GM18507 (cell line): ENCODE measurements at regions not wholly inside any gene's neighbourhood (a gene's known extent, or its start where the extent isn't known, plus 50 kb on each side); places are given as distances from the start of the nearest gene placed in this dataset.
A peak's percentile ranks its signal among the peaks of the same experiment; 100 is the strongest.

Experiments used
- DNase-seq: peaks from one replicate; pipeline ENCODE4 v3.0.0; 2011; ENCODE audit warnings: low read depth; ENCODE audit not compliant: insufficient read length; ENCODE audit errors: extremely low spot score
- FAIRE-seq: peaks from 2 replicates; lab custom pipeline; 2011; peaks lifted over from hg19 to GRCh38; lab: Jason Lieb, UNC

DNA sequence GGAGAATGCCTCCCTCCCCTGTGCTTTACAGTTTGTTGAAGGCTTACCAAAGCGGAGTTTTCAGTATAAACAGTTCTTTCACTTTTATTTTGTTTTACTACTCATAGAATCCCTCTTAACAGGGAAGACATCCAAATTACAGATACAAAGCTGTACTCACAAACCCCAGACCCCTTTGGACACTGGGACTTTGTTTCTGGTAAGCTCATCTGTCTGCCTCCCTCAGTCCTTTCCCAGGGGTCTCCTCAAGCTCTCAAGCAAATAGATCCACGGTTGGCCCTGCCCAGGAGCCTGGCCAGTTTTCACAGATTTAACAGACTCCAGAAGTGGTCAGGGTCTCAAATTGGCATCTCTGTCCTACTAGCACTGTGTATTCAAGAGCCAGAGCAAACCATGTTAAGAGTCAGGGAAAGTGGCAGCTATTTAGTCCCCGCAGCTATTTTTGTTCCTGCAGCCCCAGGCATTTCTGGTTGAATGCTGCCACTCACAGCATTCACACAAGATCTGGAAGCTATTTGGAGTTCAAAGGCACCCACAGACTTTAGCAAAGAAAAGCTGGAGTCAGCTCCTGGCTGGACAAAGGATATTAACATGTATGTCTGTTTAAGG, 54.2 kb downstream of the TMEM100 start:
- DNase-seq (no peak), FAIRE-seq (no peak)

DNA sequence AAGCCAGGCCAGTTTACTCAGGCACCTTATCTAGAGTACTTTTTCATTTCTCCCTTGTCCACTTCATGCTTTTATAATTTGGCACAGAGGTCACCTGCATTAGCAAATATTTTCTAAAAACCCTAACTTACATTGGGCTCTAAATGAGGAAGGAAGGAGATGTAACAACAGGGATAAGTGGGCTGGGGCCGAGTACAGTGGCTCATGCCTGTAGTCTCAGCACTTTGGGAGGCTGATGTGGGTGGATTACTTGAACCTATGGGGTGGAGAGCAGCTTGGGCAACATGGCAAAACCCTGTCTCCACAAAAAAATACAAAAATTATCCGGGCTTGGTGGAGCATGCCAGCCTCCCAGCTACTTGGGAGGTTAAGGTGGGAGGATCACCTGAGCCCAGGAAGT, 55.9 kb downstream of the TMEM100 start:
- DNase-seq = no peak
- FAIRE-seq = no peak

DNA sequence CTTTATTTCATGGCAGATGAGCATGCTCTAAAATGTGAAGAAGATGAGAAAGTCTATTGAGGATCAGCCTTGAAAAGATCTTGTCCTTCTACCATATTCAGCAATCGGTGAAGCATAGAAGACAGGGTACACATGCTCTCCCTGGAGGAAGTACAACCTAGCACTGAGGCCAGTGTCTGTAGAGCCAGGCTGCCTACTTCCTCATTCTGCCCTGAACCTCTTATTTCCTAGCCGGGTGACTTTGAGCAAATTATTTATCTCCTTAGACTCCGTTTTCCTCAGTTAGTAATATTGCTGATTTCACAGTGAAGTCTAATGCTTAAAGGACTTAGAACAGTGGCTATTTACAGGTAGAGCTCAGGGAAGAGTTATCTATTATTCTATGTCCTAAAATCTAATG, 58.4 kb downstream of the TMEM100 start:
- FAIRE-seq (peak; percentile 81), DNase-seq (peak; percentile 12)

DNA sequence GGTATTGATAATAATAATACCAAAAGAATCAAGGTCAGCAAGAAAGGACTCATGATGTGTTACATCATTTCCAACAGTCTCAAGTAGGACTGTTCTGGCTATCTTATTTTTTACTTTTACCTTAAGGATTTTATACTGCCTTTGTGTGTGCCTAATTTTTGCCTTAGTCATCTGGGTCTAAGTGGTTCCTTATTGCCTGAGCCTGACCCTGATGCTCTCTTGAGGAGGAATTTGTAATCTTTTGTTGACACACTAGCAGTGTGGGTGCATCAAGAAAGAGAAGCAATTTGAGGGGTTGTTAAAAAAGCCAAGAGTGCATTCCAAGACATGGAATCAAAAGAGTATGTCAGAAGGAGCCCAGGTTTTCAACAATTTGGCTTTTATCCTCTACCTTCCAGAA, 59.3 kb downstream of the TMEM100 start:
- FAIRE-seq (no peak), DNase-seq (no peak)

GRCh38 chr17:55661963-55662834, 60.5 kb downstream of the TMEM100 start:
- FAIRE-seq = no peak

DNA sequence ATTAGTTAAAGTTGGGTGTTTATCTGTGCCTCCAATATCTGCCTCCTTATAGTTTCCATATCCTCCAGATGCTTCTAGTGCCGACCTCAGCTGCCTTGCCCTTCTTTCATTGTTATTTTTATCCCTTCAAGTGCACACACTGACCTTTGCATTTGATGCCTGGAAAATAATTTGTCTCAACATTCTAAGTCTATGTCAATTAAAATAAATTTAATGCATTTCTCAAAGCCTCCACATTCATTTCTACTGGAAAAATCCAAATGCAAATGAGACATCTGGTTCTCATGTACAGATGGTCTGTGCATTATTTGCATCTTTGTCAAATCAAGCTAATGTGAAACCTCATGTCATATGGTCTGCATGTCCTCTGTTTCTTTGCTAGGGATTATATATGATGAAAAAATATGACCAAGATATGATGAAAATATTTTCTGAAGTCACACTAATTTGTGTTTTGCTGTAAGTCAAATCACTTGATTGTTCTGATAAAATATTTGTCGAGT, 61.4 kb downstream of the TMEM100 start:
- FAIRE-seq (no peak), DNase-seq (no peak)

More at GRCh38 chr17:55661963-55662834, 60.5 kb downstream of the TMEM100 start:
- DNase-seq = no peak

DNA sequence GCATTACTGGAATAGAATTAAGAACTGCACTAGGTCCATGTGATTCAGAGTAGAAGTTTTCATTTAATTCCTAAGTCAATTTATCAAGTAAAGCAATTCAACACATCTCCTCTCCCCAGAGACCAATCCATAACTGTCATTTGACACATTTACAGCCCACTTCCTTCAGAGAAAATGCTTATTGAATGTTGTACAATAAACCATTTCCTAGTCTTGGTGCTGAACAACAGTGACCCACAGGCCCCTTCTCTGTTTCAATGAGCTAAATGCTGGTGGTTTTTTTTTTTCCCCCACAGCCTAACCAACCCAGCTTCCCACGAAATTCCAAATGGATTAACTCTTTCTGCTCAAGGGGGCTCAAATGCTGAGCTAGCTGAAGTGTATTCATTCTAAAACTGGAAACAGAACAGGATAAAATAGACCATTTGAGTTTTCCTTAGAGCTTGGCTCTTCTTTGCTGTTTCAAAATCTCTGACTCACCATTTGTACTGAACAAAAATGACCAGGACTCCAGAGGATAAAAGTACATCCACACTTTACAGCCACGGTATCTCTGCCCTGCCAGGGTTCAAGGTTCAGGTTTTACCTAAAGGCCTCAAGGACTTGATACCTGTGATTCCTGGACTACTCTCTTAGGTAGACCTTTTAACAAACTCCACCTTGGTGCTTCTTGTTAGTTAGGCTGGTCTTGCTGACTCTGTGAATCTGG, 62.3 kb downstream of the TMEM100 start:
- FAIRE-seq (no peak), DNase-seq (no peak)

DNA sequence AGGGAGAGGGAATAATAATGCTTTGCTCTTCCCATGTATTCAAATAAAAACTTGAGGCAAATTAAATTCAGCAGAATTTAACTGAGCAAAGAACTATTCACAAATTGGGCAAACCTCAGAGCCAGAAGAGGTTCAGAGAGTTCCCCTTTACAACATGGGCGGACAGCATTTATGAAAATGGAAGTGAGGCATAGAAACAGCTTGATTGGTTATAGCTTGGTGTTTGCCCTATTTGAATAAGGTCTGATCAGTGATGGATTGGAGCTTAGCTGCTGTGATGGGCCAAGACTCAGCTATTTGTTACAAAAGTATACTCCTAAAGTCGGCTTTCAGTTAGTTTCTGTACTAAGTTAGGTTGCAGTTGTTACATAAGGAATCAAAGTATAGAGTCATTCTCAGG, 63.0 kb downstream of the TMEM100 start:
- no peak for DNase-seq
- FAIRE-seq = no peak

GRCh38 chr17:55655777-55656176, 66.9 kb downstream of the TMEM100 start:
- FAIRE-seq = no peak

DNA sequence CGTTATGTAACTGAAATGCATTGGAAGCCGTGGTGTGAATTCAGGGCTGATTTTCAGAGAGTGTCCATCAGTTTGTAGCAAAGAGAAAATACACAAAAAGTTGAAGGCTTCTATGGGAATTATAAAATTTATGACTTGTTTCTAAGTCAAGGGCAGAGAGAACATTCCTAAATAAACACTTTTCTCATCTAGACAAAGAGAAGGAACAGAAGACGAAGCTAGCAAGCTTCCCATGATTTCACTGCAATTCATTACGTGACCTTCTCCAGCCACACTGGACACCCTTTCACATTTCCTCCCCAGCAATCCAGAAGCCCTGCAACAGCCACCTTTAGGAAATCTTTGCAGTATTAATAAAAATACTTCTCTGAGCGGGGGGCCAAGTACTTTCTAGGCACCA, 67.8 kb downstream of the TMEM100 start:
- no peak for FAIRE-seq
- DNase-seq = no peak

More at GRCh38 chr17:55655777-55656176, 66.9 kb downstream of the TMEM100 start:
- no peak for DNase-seq

GRCh38 chr17:55654022-55654421, 68.6 kb downstream of the TMEM100 start:
- FAIRE-seq (no peak), DNase-seq (no peak)

- DNase-seq = no peak
- no peak for FAIRE-seq
Observed at GRCh38 chr17:55652825-55653224, 69.8 kb downstream of the TMEM100 start.

DNA sequence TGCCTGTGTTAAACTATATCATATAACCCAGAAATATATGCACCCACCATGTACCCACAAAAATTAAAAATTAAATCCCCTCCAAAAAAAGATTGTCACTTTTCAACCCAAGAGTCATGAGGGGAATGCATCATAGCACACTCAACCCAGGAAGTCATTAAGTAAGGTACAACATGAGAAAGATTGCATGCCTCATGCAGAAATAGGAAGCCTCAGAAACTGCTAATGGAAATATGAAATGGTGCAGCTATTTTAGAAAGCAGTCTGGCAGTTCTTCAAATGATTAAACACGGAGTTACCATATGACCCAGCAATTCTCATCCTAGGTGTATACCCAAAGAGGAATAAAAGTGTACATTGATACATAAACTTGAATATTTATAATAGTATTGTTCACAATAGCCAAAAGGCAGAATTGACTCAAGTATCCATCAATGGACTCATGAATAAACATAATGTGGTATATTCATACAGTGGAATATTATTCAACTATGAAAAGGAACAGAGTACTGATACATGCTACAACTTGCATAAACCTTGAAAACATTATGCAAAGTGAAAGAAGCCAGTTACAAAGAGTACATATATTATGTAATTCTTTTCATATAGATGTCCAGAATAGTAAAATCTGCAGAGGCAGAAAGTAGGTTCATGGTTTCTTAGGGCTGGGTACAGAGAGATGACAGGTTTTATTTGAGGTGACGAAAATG, 70.4 kb downstream of the TMEM100 start:
- peak; percentile 55 for FAIRE-seq
- no peak for DNase-seq

DNA sequence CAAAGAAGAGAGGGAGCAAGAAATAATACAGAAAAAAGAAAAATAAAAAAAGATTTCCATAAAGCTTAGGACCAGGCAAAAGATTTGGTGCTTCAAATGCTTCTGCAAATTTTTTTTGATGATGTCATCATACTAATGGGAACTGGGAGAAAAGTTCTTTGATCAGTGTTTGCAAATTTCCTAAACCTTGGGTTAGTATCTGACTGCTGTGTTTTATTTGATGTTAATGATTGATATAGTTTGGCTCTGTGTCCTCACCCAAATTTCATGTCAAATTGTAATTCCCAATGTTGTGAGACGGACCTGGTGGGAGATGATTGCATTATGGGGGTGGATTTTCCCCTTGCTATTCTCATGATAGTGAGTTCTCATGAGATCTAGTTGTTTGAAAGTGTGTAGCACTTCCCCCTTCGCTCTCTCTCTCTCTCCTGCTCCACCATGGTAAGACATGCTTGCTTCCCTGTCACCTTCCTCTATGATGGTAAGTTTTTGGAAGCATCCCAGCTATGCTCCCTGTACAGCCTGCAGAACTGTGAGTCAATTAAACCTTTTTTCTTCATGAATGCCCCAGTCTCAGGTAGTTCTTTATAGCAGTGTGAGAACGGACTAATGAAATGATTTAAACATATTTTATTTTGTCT, 72.6 kb downstream of the TMEM100 start:
- DNase-seq = no peak
- FAIRE-seq = peak; percentile 35

DNA sequence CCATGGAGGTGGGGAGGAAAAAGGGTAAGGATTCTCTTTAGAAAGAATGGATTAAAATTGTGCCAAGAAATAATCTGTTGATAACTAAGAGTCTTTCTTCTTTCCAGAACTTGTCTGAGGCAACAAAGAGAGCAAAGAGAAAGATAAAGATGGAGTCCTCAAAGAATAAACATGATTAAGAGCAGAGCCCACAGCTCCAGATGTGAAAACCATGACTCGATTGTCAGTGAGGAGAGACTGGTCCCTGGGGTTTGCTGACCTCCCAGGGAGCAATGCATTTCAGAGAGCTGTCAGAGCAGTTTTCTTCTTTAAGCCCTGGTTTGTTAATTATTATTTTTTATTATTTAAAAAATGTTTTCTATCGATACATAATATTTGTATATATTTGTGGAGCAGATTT, 74.6 kb downstream of the TMEM100 start:
- DNase-seq (no peak), FAIRE-seq (no peak)

DNA sequence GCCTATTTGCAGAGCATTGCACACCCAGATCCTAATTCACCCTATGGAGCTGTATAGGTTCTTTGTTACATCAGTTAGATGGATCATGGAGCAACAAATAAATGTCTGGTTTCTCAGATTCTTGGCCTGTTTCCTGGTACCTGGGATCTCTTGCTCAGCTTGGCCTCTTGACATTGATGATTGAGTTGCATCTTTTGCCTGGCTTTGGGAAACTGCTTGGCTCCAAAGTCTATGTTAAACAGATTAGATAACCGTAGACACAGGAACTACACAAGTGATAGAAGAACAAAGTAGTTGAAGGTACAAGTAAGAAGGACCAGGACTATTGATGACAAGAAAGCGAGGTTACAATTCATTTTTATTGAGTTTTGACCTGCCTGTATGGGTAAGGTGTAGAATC, 77.3 kb downstream of the TMEM100 start:
- FAIRE-seq (no peak), DNase-seq (no peak)

DNA sequence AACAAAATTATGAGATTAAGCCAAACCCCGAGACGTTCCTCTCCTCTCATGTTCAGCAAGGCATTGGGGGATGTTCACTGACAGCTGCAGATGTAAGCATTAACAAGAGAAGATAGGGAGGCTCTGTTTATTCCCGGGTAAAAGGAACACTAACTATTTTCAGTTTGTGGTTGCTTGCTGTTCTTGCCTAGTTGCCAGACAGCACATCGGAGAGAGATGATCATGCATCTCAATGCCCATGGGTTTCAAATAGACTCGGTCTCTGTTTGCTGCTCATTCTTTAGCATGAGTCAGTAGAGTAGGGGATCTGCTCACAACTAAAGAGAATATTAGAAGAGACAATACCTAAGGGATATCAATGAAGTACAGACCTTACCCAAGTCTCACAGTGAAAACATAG, 78.3 kb downstream of the TMEM100 start:
- FAIRE-seq = no peak
- DNase-seq = no peak

GRCh38 chr17:55642741-55643140, 79.9 kb downstream of the TMEM100 start:
- no peak for FAIRE-seq

DNA sequence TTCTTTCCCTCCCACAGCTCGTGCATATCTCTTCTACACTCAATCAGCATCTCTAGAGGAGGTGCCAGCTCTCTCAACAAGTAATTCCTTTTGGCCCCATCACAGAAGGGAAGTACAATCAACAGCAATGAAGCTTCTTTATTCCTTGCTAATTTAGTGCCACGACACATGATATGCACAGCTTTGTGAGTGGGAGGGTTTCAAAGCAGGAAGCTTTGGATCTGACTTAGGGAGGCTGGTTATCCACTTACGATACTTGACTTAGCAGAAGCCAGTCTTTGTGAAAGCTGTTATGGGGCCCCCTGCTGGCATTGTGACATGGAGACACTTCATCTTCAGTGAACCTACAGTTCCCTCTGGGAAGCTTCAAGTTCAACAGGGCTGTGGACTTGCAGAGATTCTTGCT, 81.0 kb downstream of the TMEM100 start:
- no peak for DNase-seq
- peak; percentile 53 for FAIRE-seq

More at GRCh38 chr17:55642741-55643140, 79.9 kb downstream of the TMEM100 start:
- no peak for DNase-seq
